CD4-positive, alpha-beta T cell (primary cell): ENCODE measurements at regions not wholly inside any gene's neighbourhood (a gene's known extent, or its start where the extent isn't known, plus 50 kb on each side); places are given as distances from the start of the nearest gene placed in this dataset.
"Not testable (repeated sequence)": the region's sequence is repeated elsewhere in the genome, so short reads cannot be mapped to it uniquely, and the experiment has no call there.

ENCODE experiments used
- ATAC-seq: fragments of 200-7000 bp; cut with Tn5 transposase; one replicate; pipeline ENCODE4 v1.10.0; 2022; ENCODE audit warnings: mild to moderate bottlenecking; ENCODE audit not compliant: poor library complexity
- CTCF ChIA-PET: fragments of 350-600 bp; sonication (Branson Sonifier 250); formaldehyde crosslinking; loops from one replicate; lab custom pipeline; 2021; ENCODE audit warnings: antibody characterized with exemption, inconsistent platforms; lab: Charles Lee
- POLR2A ChIA-PET: fragments of 350-600 bp; sonication (Branson Sonifier 250); formaldehyde crosslinking; loops from one replicate; lab custom pipeline; 2021; ENCODE audit warnings: antibody characterized with exemption, inconsistent platforms; lab: Charles Lee
- DNase-seq, 14 experiments: peaks; one replicate each; pipeline ENCODE4 v3.0.0-alpha.2; 2013 to 2020; ENCODE audit warnings: mixed read lengths in 2 of 14
- H3K27ac ChIP-seq, 2 donors: one replicate each; pipeline versions ENCODE4 v1.5.1 to v1.7.0; 2013; ENCODE audit warnings: low read length in 2 of 2, low read depth in 1 of 2, mild to moderate bottlenecking in 1 of 2
- H3K27me3 ChIP-seq, 2 experiments: 1 replicate in 1 of 2; 2 replicates in 1 of 2; pipeline versions ENCODE4 v1.6.1 to v1.7.0; 2013; ENCODE audit warnings: low read length in 2 of 2, control low read depth in 1 of 2, mild to moderate bottlenecking in 1 of 2, moderate library complexity in 1 of 2; ENCODE audit not compliant: insufficient read depth in 2 of 2, control insufficient read depth in 1 of 2
- H3K36me3 ChIP-seq: one replicate; pipeline ENCODE4 v1.6.1; 2013; ENCODE audit warnings: low read length, control low read depth; ENCODE audit not compliant: insufficient read depth
- H3K4me1 ChIP-seq: one replicate; pipeline ENCODE4 v1.6.1; 2013; ENCODE audit warnings: low read length, control low read depth; ENCODE audit not compliant: insufficient read depth
- H3K4me3 ChIP-seq: one replicate; pipeline ENCODE4 v1.5.1; 2013; ENCODE audit warnings: mild to moderate bottlenecking, low read length, moderate library complexity
- H3K9me3 ChIP-seq, 2 experiments: 1 replicate in 1 of 2; 2 replicates in 1 of 2; pipeline versions ENCODE4 v1.6.1 to v1.7.0; 2013; ENCODE audit warnings: low read length in 2 of 2, mild to moderate bottlenecking in 2 of 2, control low read depth in 1 of 2, moderate library complexity in 1 of 2; ENCODE audit not compliant: control insufficient read depth in 1 of 2, insufficient read depth in 1 of 2
- H3K27ac Mint-ChIP-seq: one replicate; pipeline ENCODE4 v1.8.0; 2020; ENCODE audit warnings: mixed read lengths
- H3K27me3 Mint-ChIP-seq: one replicate; pipeline ENCODE4 v1.8.0; 2021; ENCODE audit warnings: mixed read lengths
- H3K36me3 Mint-ChIP-seq: one replicate; pipeline ENCODE4 v1.8.0; 2021; ENCODE audit warnings: low read depth, mixed read lengths
- H3K4me1 Mint-ChIP-seq: one replicate; pipeline ENCODE4 v1.8.0; 2021; ENCODE audit warnings: low read depth, mixed read lengths
- H3K4me3 Mint-ChIP-seq: one replicate; pipeline ENCODE4 v1.8.0; 2020; ENCODE audit warnings: mild to moderate bottlenecking, mixed read lengths
- H3K9me3 Mint-ChIP-seq: one replicate; pipeline ENCODE4 v1.8.0; 2020; ENCODE audit warnings: mixed read lengths
- intact Hi-C, 2 experiments: fragments of 100-400 bp; cut with DNase I in 1 of 2; cut with micrococcal nuclease in 1 of 2; formaldehyde crosslinking; loops; one replicate each; pipeline versions ENCODE4 v1.15.1 to v1.9.0; 2023 to 2025; cut with DNase I, micrococcal nuclease
- TF ChIP-seq, protein P1 (sequence below): fragments of 200-600 bp; IDR thresholded peaks from one replicate; pipeline ENCODE4 v1.8.0; 2022; ENCODE audit warnings: antibody characterized with exemption, mild to moderate bottlenecking

DNA sequence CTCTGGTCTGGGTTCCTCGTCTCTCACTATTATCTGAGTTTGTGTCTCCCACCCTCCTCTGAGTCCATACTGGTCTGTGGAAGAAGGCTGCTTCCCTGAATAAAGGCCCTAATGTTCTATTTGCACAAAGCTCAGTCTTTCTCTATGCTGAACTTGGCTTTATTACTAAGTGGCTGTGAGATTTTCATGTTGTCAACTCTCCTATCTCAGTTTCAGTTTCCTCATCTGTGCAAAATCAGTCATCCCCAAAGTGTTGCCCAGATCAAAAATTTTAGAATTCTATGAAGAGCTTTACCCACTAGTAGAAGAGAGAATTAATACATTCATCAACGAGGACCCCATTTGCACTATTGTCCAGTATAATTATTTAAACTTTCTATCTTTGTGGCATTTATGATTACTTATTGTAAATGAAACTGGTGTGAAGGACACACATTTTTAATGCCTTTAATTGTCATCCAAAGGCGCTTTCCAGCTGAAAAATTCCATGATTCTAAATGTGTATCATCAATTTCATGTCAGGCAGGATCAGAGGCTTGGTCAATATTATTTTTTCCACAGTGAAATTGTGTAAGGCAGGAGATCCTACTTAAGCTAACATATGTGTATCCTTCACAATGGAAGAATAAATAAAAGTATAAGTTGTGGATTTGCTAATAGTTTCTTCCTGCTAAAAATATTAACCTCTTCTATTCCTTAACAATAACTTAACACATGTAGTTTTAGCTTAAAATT is 79.1 kb upstream of the EEA1 start:
- ATAC-seq (no peak), DNase-seq (no peak)
- CTCF ChIA-PET = interaction anchor here (1.2 kb wide), 2 partner anchors 9 to 11 kb away, joined by 3 to 6 read pairs; no protein-coding TSS in a partner anchor
- Mint-ChIP-seq H3K9me3 (no peaks in the 10 kb centered on the region), H3K4me3 (no peak overlapping the region), H3K36me3 (no peaks in the 10 kb centered on the region), H3K27me3 (no peaks in the 10 kb centered on the region), H3K4me1 (no peaks in the 10 kb centered on the region), H3K27ac (no peak overlapping the region)
- POLR2A ChIA-PET = no interaction called here
- Histone ChIP-seq H3K9me3 (no peaks in the 10 kb centered on the region), H3K36me3 (no peaks in the 10 kb centered on the region), H3K4me3 (no peak overlapping the region), H3K4me1 (no peaks in the 10 kb centered on the region), H3K27ac (no peak overlapping the region), H3K27me3 (peaks cover 0 to 4% of the 10 kb centered on the region in 2 experiments)
- TF ChIP-seq, protein P1, sequence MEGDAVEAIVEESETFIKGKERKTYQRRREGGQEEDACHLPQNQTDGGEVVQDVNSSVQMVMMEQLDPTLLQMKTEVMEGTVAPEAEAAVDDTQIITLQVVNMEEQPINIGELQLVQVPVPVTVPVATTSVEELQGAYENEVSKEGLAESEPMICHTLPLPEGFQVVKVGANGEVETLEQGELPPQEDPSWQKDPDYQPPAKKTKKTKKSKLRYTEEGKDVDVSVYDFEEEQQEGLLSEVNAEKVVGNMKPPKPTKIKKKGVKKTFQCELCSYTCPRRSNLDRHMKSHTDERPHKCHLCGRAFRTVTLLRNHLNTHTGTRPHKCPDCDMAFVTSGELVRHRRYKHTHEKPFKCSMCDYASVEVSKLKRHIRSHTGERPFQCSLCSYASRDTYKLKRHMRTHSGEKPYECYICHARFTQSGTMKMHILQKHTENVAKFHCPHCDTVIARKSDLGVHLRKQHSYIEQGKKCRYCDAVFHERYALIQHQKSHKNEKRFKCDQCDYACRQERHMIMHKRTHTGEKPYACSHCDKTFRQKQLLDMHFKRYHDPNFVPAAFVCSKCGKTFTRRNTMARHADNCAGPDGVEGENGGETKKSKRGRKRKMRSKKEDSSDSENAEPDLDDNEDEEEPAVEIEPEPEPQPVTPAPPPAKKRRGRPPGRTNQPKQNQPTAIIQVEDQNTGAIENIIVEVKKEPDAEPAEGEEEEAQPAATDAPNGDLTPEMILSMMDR = no peak
- intact Hi-C loops = no loop called here

- POLR2A ChIA-PET, H3K9me3 ChIP-seq, H3K27me3 Mint-ChIP-seq, H3K4me1 Mint-ChIP-seq, ATAC-seq, H3K27ac Mint-ChIP-seq, H3K27ac ChIP-seq, H3K4me3 Mint-ChIP-seq, H3K9me3 Mint-ChIP-seq, H3K4me1 ChIP-seq, DNase-seq, H3K27me3 ChIP-seq, intact Hi-C loops, H3K36me3 Mint-ChIP-seq, H3K36me3 ChIP-seq, H3K4me3 ChIP-seq: not testable (repeated sequence)
- CTCF ChIA-PET = interaction anchor here (1.2 kb wide), 2 partner anchors 9 to 10 kb away, joined by 3 to 6 read pairs; no protein-coding TSS in a partner anchor
Measured at GRCh38 chr12:93008880-93009279, 79.8 kb upstream of the EEA1 start.

- Histone ChIP-seq H3K27ac (no peak overlapping the region), H3K27me3 (peaks cover 0 to 4% of the 10 kb centered on the region in 2 experiments), H3K4me1 (no peaks in the 10 kb centered on the region), H3K36me3 (no peaks in the 10 kb centered on the region), H3K4me3 (no peak overlapping the region), H3K9me3 (no peaks in the 10 kb centered on the region)
- POLR2A ChIA-PET = no interaction called here
- Mint-ChIP-seq H3K4me1 (no peaks in the 10 kb centered on the region), H3K27me3 (no peaks in the 10 kb centered on the region), H3K27ac (no peak overlapping the region), H3K4me3 (no peak overlapping the region), H3K36me3 (no peaks in the 10 kb centered on the region), H3K9me3 (no peaks in the 10 kb centered on the region)
- ATAC-seq (no peak), DNase-seq (no peak)
- CTCF ChIA-PET = interaction anchor here (1.2 kb wide), 1 partner anchor 9 kb away, joined by 3 read pairs; no protein-coding TSS in a partner anchor
- intact Hi-C loops = no loop called here
- TF ChIP-seq, protein P1 = no peak
Measured at GRCh38 chr12:93009533-93009932, 80.4 kb upstream of the EEA1 start.

DNA sequence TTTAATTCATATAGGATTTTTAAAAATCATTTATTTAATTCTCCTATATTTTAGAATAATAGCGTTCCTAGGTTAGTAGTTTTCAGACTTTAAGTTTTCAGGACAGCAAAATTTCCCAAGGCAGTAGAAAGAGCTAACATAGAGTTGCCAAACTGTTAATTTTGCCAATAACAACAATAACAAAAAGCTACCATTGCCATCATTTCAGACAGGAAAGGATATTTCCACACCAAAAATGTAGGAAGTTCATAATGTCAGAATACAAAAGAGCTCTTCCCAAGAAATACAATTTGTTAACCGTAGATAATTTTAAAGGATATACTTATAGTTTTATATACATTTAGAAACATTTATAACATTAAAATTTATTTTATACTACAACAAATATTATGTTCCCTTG is 81.4 kb upstream of the EEA1 start:
- Histone ChIP-seq H3K36me3 (no peaks in the 10 kb centered on the region), H3K27me3 (peaks cover 0 to 4% of the 10 kb centered on the region in 2 experiments), H3K4me3 (no peak overlapping the region), H3K4me1 (no peaks in the 10 kb centered on the region), H3K9me3 (no peaks in the 10 kb centered on the region), H3K27ac (no peak overlapping the region)
- Mint-ChIP-seq H3K36me3 (no peaks in the 10 kb centered on the region), H3K27ac (no peak overlapping the region), H3K4me3 (no peak overlapping the region), H3K9me3 (no peaks in the 10 kb centered on the region), H3K27me3 (no peaks in the 10 kb centered on the region), H3K4me1 (no peaks in the 10 kb centered on the region)
- ATAC-seq = no peak
- CTCF ChIA-PET = no interaction called here
- intact Hi-C loops = no loop called here
- DNase-seq = no peak
- POLR2A ChIA-PET = no interaction called here
- TF ChIP-seq, protein P1 = no peak
